ENCODE measurements at regions not wholly inside any gene's neighbourhood (a gene's known extent, or its start where the extent isn't known, plus 50 kb on each side); places are given as distances from the start of the nearest gene placed in this dataset.

- Histone ChIP-seq H3K27ac (ENCODE audit: low read depth, low read length) (no peak overlapping the region), H3K4me3 (ENCODE audit: low read length in 3 of 3) (no peak overlapping the region), H3K9me3 (ENCODE audit: control insufficient read depth in 3 of 3, low read length in 3 of 3) (no peaks in the 10 kb centered on the region), H3K9ac (ENCODE audit: low read depth in 1 of 3, low read length in 3 of 3) (no peak overlapping the region), H3K4me1 (ENCODE audit: control insufficient read depth in 3 of 3, insufficient read depth in 3 of 3, low read length in 3 of 3) (no peaks in the 10 kb centered on the region), H3K36me3 (ENCODE audit: control insufficient read depth in 3 of 3, insufficient read depth in 3 of 3, low read length in 3 of 3) (no peaks in the 10 kb centered on the region), H3K27me3 (ENCODE audit: control insufficient read depth in 3 of 3, insufficient read depth in 3 of 3, low read length in 3 of 3) (no peaks in the 10 kb centered on the region)
Measured at GRCh38 chr18:24543086-24543794, 82.8 kb downstream of the HRH4 start.

GRCh38 chr18:24543795-24544498 is 83.5 kb downstream of the HRH4 start:
- Histone ChIP-seq H3K27ac (ENCODE audit: low read depth, low read length) (no peak overlapping the region), H3K9me3 (ENCODE audit: control insufficient read depth in 3 of 3, low read length in 3 of 3) (no peaks in the 10 kb centered on the region), H3K9ac (ENCODE audit: low read depth in 1 of 3, low read length in 3 of 3) (no peak overlapping the region), H3K27me3 (ENCODE audit: control insufficient read depth in 3 of 3, insufficient read depth in 3 of 3, low read length in 3 of 3) (no peaks in the 10 kb centered on the region), H3K36me3 (ENCODE audit: control insufficient read depth in 3 of 3, insufficient read depth in 3 of 3, low read length in 3 of 3) (no peaks in the 10 kb centered on the region), H3K4me1 (ENCODE audit: control insufficient read depth in 3 of 3, insufficient read depth in 3 of 3, low read length in 3 of 3) (no peaks in the 10 kb centered on the region), H3K4me3 (ENCODE audit: low read length in 3 of 3) (no peak overlapping the region)

GRCh38 chr18:24544949-24545348 is 84.5 kb downstream of the HRH4 start:
- no peaks in the 10 kb centered on the region for H3K9me3 ChIP-seq (ENCODE audit: control insufficient read depth in 3 of 3, low read length in 3 of 3)
- no peaks in the 10 kb centered on the region for H3K27me3 ChIP-seq (ENCODE audit: control insufficient read depth in 3 of 3, insufficient read depth in 3 of 3, low read length in 3 of 3)
- no peak overlapping the region for H3K27ac ChIP-seq (ENCODE audit: low read depth, low read length)
- H3K4me1 ChIP-seq (ENCODE audit: control insufficient read depth in 3 of 3, insufficient read depth in 3 of 3, low read length in 3 of 3), result no peaks in the 10 kb centered on the region
- no peak overlapping the region for H3K4me3 ChIP-seq (ENCODE audit: low read length in 3 of 3)
- H3K9ac ChIP-seq (ENCODE audit: low read depth in 1 of 3, low read length in 3 of 3), result no peak overlapping the region
- no peaks in the 10 kb centered on the region for H3K36me3 ChIP-seq (ENCODE audit: control insufficient read depth in 3 of 3, insufficient read depth in 3 of 3, low read length in 3 of 3)

- Histone ChIP-seq H3K4me3 (ENCODE audit: low read length in 3 of 3) (no peak overlapping the region), H3K9me3 (ENCODE audit: control insufficient read depth in 3 of 3, low read length in 3 of 3) (no peaks in the 10 kb centered on the region), H3K27me3 (ENCODE audit: control insufficient read depth in 3 of 3, insufficient read depth in 3 of 3, low read length in 3 of 3) (no peaks in the 10 kb centered on the region), H3K36me3 (ENCODE audit: control insufficient read depth in 3 of 3, insufficient read depth in 3 of 3, low read length in 3 of 3) (no peaks in the 10 kb centered on the region), H3K9ac (ENCODE audit: low read depth in 1 of 3, low read length in 3 of 3) (no peak overlapping the region), H3K4me1 (ENCODE audit: control insufficient read depth in 3 of 3, insufficient read depth in 3 of 3, low read length in 3 of 3) (no peaks in the 10 kb centered on the region), H3K27ac (ENCODE audit: low read depth, low read length) (no peak overlapping the region)
Measured at GRCh38 chr18:24545651-24546050, 85.2 kb downstream of the HRH4 start.

GRCh38 chr18:24546307-24546706 is 85.9 kb downstream of the HRH4 start:
- Histone ChIP-seq H3K27me3 (ENCODE audit: control insufficient read depth in 3 of 3, insufficient read depth in 3 of 3, low read length in 3 of 3) (no peaks in the 10 kb centered on the region), H3K4me1 (ENCODE audit: control insufficient read depth in 3 of 3, insufficient read depth in 3 of 3, low read length in 3 of 3) (no peaks in the 10 kb centered on the region), H3K9me3 (ENCODE audit: control insufficient read depth in 3 of 3, low read length in 3 of 3) (no peaks in the 10 kb centered on the region), H3K36me3 (ENCODE audit: control insufficient read depth in 3 of 3, insufficient read depth in 3 of 3, low read length in 3 of 3) (no peaks in the 10 kb centered on the region), H3K9ac (ENCODE audit: low read depth in 1 of 3, low read length in 3 of 3) (no peak overlapping the region), H3K27ac (ENCODE audit: low read depth, low read length) (no peak overlapping the region), H3K4me3 (ENCODE audit: low read length in 3 of 3) (no peak overlapping the region)

- no peaks in the 10 kb centered on the region for H3K4me1 ChIP-seq (ENCODE audit: control insufficient read depth in 3 of 3, insufficient read depth in 3 of 3, low read length in 3 of 3)
- no peaks in the 10 kb centered on the region for H3K9me3 ChIP-seq (ENCODE audit: control insufficient read depth in 3 of 3, low read length in 3 of 3)
Measured at GRCh38 chr18:24548583-24548982, 88.1 kb downstream of the HRH4 start.

GRCh38 chr18:24552218-24552617 is 91.8 kb downstream of the HRH4 start:
- Histone ChIP-seq H3K36me3 (ENCODE audit: control insufficient read depth in 3 of 3, insufficient read depth in 3 of 3, low read length in 3 of 3) (no peaks in the 10 kb centered on the region), H3K4me3 (ENCODE audit: low read length in 3 of 3) (no peak overlapping the region), H3K9ac (ENCODE audit: low read depth in 1 of 3, low read length in 3 of 3) (no peak overlapping the region), H3K27ac (ENCODE audit: low read depth, low read length) (no peak overlapping the region), H3K4me1 (ENCODE audit: control insufficient read depth in 3 of 3, insufficient read depth in 3 of 3, low read length in 3 of 3) (no peaks in the 10 kb centered on the region), H3K27me3 (ENCODE audit: control insufficient read depth in 3 of 3, insufficient read depth in 3 of 3, low read length in 3 of 3) (no peaks in the 10 kb centered on the region), H3K9me3 (ENCODE audit: control insufficient read depth in 3 of 3, low read length in 3 of 3) (no peaks in the 10 kb centered on the region)

More at GRCh38 chr18:24548583-24548982, 88.1 kb downstream of the HRH4 start:
- H3K36me3 ChIP-seq (ENCODE audit: control insufficient read depth in 3 of 3, insufficient read depth in 3 of 3, low read length in 3 of 3), result no peaks in the 10 kb centered on the region
- no peak overlapping the region for H3K9ac ChIP-seq (ENCODE audit: low read depth in 1 of 3, low read length in 3 of 3)
- no peak overlapping the region for H3K4me3 ChIP-seq (ENCODE audit: low read length in 3 of 3)
- no peak overlapping the region for H3K27ac ChIP-seq (ENCODE audit: low read depth, low read length)
- H3K27me3 ChIP-seq (ENCODE audit: control insufficient read depth in 3 of 3, insufficient read depth in 3 of 3, low read length in 3 of 3), result no peaks in the 10 kb centered on the region

GRCh38 chr18:24553571-24554285 is 93.3 kb downstream of the HRH4 start:
- Histone ChIP-seq H3K27me3 (ENCODE audit: control insufficient read depth in 3 of 3, insufficient read depth in 3 of 3, low read length in 3 of 3) (peaks cover 0 to 3% (median 0%) of the 10 kb centered on the region in 3 donors), H3K9me3 (ENCODE audit: control insufficient read depth in 3 of 3, low read length in 3 of 3) (no peaks in the 10 kb centered on the region), H3K27ac (ENCODE audit: low read depth, low read length) (no peak overlapping the region), H3K36me3 (ENCODE audit: control insufficient read depth in 3 of 3, insufficient read depth in 3 of 3, low read length in 3 of 3) (no peaks in the 10 kb centered on the region), H3K4me1 (ENCODE audit: control insufficient read depth in 3 of 3, insufficient read depth in 3 of 3, low read length in 3 of 3) (no peaks in the 10 kb centered on the region), H3K9ac (ENCODE audit: low read depth in 1 of 3, low read length in 3 of 3) (no peak overlapping the region), H3K4me3 (ENCODE audit: low read length in 3 of 3) (no peak overlapping the region)

GRCh38 chr18:24558403-24558802 is 98.0 kb downstream of the HRH4 start:
- no peaks in the 10 kb centered on the region for H3K9me3 ChIP-seq (ENCODE audit: control insufficient read depth in 3 of 3, low read length in 3 of 3)
- peaks cover 0 to 9% (median 0%) of the 10 kb centered on the region in 3 donors for H3K27me3 ChIP-seq (ENCODE audit: control insufficient read depth in 3 of 3, insufficient read depth in 3 of 3, low read length in 3 of 3)
- H3K9ac ChIP-seq (ENCODE audit: low read depth in 1 of 3, low read length in 3 of 3), result no peak overlapping the region
- H3K36me3 ChIP-seq (ENCODE audit: control insufficient read depth in 3 of 3, insufficient read depth in 3 of 3, low read length in 3 of 3), result no peaks in the 10 kb centered on the region
- H3K27ac ChIP-seq (ENCODE audit: low read depth, low read length), result no peak overlapping the region
- no peaks in the 10 kb centered on the region for H3K4me1 ChIP-seq (ENCODE audit: control insufficient read depth in 3 of 3, insufficient read depth in 3 of 3, low read length in 3 of 3)
- no peak overlapping the region for H3K4me3 ChIP-seq (ENCODE audit: low read length in 3 of 3)

GRCh38 chr18:24559526-24559925 is 99.1 kb downstream of the HRH4 start:
- Histone ChIP-seq H3K9me3 (ENCODE audit: control insufficient read depth in 3 of 3, low read length in 3 of 3) (no peaks in the 10 kb centered on the region), H3K27me3 (ENCODE audit: control insufficient read depth in 3 of 3, insufficient read depth in 3 of 3, low read length in 3 of 3) (peaks cover 0 to 9% (median 0%) of the 10 kb centered on the region in 3 donors), H3K4me1 (ENCODE audit: control insufficient read depth in 3 of 3, insufficient read depth in 3 of 3, low read length in 3 of 3) (no peaks in the 10 kb centered on the region), H3K27ac (ENCODE audit: low read depth, low read length) (no peak overlapping the region), H3K4me3 (ENCODE audit: low read length in 3 of 3) (no peak overlapping the region), H3K9ac (ENCODE audit: low read depth in 1 of 3, low read length in 3 of 3) (no peak overlapping the region), H3K36me3 (ENCODE audit: control insufficient read depth in 3 of 3, insufficient read depth in 3 of 3, low read length in 3 of 3) (no peaks in the 10 kb centered on the region)

All from skeletal muscle tissue (tissue), 3 donors.